ENCODE measurements at regions not wholly inside any gene's neighbourhood (a gene's known extent, or its start where the extent isn't known, plus 50 kb on each side); places are given as distances from the start of the nearest gene placed in this dataset.

DNA sequence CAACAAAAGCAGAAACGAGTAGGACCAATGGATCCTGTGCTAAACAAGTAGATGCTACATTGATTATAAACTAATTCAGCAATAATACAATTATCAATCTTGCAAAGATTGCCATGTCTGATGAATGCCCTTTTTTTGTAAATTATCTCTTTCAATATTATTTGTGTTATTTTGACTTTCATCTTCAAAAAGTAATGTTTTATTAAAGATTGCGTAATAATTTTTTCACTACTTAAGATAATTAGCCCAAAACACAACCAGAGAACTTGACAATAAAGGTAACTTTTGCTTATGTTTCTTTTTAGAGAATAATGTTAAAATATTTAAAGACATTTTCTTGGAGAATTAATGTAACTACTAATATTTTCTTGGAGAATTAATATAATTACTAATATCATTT lies 553.8 kb upstream of the VSTM2A start:
- TF ChIP-seq, protein P1, sequence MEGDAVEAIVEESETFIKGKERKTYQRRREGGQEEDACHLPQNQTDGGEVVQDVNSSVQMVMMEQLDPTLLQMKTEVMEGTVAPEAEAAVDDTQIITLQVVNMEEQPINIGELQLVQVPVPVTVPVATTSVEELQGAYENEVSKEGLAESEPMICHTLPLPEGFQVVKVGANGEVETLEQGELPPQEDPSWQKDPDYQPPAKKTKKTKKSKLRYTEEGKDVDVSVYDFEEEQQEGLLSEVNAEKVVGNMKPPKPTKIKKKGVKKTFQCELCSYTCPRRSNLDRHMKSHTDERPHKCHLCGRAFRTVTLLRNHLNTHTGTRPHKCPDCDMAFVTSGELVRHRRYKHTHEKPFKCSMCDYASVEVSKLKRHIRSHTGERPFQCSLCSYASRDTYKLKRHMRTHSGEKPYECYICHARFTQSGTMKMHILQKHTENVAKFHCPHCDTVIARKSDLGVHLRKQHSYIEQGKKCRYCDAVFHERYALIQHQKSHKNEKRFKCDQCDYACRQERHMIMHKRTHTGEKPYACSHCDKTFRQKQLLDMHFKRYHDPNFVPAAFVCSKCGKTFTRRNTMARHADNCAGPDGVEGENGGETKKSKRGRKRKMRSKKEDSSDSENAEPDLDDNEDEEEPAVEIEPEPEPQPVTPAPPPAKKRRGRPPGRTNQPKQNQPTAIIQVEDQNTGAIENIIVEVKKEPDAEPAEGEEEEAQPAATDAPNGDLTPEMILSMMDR (conservative IDR thresholded peaks at IDR 0.05; ENCODE audit: low read depth, low read length): no peak
- no peak overlapping the region for H3K4me3 ChIP-seq (ENCODE audit: low read depth, low read length)
- DNase-seq (ENCODE audit: low read depth): no peak

DNA sequence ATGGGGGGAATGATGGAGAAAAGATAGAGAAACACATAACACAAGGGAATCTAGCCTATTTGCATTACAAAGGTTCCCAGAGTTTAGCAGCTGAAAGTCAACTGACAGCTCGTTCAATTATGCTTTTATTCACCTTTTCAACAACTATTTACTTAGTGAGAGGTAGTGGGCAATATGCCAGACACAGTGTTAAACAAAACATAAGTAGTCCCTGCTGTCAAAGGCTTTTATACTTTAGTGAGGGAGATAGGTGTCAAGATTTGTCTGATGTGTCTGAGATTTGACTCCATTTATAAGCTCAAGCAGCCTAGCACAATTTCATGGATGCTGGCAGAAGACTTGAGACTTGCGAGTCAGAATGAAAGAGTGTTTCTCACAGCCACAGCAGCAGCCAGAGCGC lies 549.0 kb upstream of the VSTM2A start:
- no peak overlapping the region for H3K4me3 ChIP-seq (ENCODE audit: low read depth, low read length)
- TF ChIP-seq, protein P1 (conservative IDR thresholded peaks at IDR 0.05; ENCODE audit: low read depth, low read length): no peak
- DNase-seq (ENCODE audit: low read depth): no peak

DNA sequence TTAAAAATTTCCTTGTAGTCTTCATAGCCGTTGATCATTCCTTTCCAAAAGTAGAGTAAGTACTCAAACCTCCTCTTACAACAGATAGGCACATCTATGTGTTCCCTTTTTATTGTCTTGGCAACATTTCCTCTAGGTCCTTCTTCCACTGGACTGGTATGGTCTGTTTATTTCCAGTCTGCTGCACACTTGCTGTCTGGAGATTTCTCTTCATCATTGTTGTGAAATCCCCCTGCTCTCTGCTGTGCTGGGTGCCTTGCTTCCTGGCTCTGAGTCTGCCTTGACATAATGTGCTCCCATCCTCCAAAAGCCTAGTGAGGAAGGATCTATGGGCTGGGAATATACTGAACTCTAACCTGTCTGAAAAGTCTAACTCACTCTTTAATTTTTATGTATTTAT lies 545.3 kb upstream of the VSTM2A start:
- TF ChIP-seq, protein P1 (conservative IDR thresholded peaks at IDR 0.05; ENCODE audit: low read depth, low read length): no peak
- peak; percentile 49 for DNase-seq (ENCODE audit: low read depth)
- no peak overlapping the region for H3K4me3 ChIP-seq (ENCODE audit: low read depth, low read length)

DNA sequence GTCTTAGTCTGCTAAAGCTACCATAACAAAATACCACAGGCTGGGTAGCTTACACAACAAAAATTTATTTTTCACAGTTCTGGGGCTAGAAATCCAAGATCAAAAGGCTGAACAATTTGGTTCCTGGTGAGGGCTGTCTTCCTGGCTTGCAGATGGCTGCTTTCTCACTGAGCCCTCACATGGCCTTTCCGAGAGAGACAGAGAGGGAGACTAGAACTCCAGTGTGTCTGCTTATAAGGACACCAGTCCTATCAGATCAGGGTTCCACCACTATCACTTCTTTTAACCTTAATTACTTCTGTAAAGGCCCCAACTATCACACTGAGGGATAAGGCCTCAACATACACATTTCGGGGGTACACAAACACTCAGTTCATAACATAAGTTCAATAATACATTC lies 527.4 kb upstream of the VSTM2A start:
- DNase-seq (ENCODE audit: low read depth): no peak
- TF ChIP-seq, protein P1 (conservative IDR thresholded peaks at IDR 0.05; ENCODE audit: low read depth, low read length): no peak
- no peak overlapping the region for H3K4me3 ChIP-seq (ENCODE audit: low read depth, low read length)

- no peak overlapping the region for H3K4me3 ChIP-seq (ENCODE audit: low read depth, low read length)
- TF ChIP-seq, protein P1 (conservative IDR thresholded peaks at IDR 0.05; ENCODE audit: low read depth, low read length): no peak
- DNase-seq (ENCODE audit: low read depth): peak; percentile 40
Observed at GRCh38 chr7:54015251-54015650, 526.9 kb upstream of the VSTM2A start.

DNA sequence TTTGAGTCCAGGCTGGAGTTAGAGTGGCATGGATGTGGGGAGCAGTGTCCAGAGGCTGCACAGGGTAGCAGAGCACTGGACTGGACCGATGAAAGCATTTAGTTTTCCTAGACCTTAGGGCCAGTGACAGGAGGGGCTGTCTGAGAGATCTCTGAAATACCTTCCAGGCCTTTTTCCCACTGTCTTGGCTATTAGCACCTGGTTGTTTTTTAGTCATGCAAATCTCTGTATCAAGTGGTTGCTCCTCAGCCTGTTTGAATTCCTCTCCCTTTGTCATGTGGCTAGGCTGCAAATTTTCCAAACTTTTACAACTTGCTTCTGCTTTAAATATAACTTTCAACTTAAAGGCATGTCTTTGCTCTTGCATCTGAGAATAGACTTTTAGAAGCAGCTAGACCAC lies 504.3 kb upstream of the VSTM2A start:
- no peak overlapping the region for H3K4me3 ChIP-seq (ENCODE audit: low read depth, low read length)
- no peak for DNase-seq (ENCODE audit: low read depth)
- TF ChIP-seq, protein P1 (conservative IDR thresholded peaks at IDR 0.05; ENCODE audit: low read depth, low read length): no peak

GRCh38 chr7:54060643-54061042 lies 481.5 kb upstream of the VSTM2A start:
- TF ChIP-seq, protein P1 (conservative IDR thresholded peaks at IDR 0.05; ENCODE audit: low read depth, low read length): no peak
- no peak for DNase-seq (ENCODE audit: low read depth)

More at GRCh38 chr7:54060643-54061042, 481.5 kb upstream of the VSTM2A start:
- H3K4me3 ChIP-seq (ENCODE audit: low read depth, low read length): no peak overlapping the region
